ENCODE measurements at regions not wholly inside any gene's neighbourhood (a gene's known extent, or its start where the extent isn't known, plus 50 kb on each side); places are given as distances from the start of the nearest gene placed in this dataset.

- H3K4me1 ChIP-seq, result peaks cover 17% of the 10 kb centered on the region
- TF ChIP-seq CTCF (IDR thresholded peaks at IDR 0.05; ENCODE audit: low read depth, low read length), result no peak
Measured at GRCh38 chr1:198902655-198903054, 263.8 kb downstream of the PTPRC start.

GRCh38 chr1:198903203-198903602, 264.4 kb downstream of the PTPRC start:
- no peak for TF ChIP-seq CTCF (IDR thresholded peaks at IDR 0.05; ENCODE audit: low read depth, low read length)
- no peaks in the 10 kb centered on the region for H3K27me3 ChIP-seq
- DNase-seq, result peak; percentile 39
- no peaks in the 10 kb centered on the region for H3K9me3 ChIP-seq
- peaks cover 9% of the 10 kb centered on the region for H3K36me3 ChIP-seq
- H3K4me3 ChIP-seq (ENCODE audit: low read depth, low read length), result no peak overlapping the region; the same call in 1 of the 2 replicates
- peaks cover 17% of the 10 kb centered on the region for H3K4me1 ChIP-seq

More at GRCh38 chr1:198902655-198903054, 263.8 kb downstream of the PTPRC start:
- peak; percentile 26 for DNase-seq
- no peaks in the 10 kb centered on the region for H3K9me3 ChIP-seq
- H3K4me3 ChIP-seq (ENCODE audit: low read depth, low read length), result no peak overlapping the region
- H3K36me3 ChIP-seq, result peaks cover 9% of the 10 kb centered on the region
- no peaks in the 10 kb centered on the region for H3K27me3 ChIP-seq

GRCh38 chr1:198903621-198904020, 264.8 kb downstream of the PTPRC start:
- H3K4me3 ChIP-seq (ENCODE audit: low read depth, low read length), result peak overlapping the region; percentile 19
- peaks cover 17% of the 10 kb centered on the region for H3K4me1 ChIP-seq
- no peak for DNase-seq
- H3K27me3 ChIP-seq, result no peaks in the 10 kb centered on the region
- peaks cover 9% of the 10 kb centered on the region for H3K36me3 ChIP-seq
- H3K9me3 ChIP-seq, result no peaks in the 10 kb centered on the region
- TF ChIP-seq CTCF (IDR thresholded peaks at IDR 0.05; ENCODE audit: low read depth, low read length), result no peak

GRCh38 chr1:198904321-198904720, 265.5 kb downstream of the PTPRC start:
- H3K9me3 ChIP-seq, result no peaks in the 10 kb centered on the region
- no peaks in the 10 kb centered on the region for H3K27me3 ChIP-seq
- TF ChIP-seq CTCF (IDR thresholded peaks at IDR 0.05; ENCODE audit: low read depth, low read length), result no peak
- peaks cover 8% of the 10 kb centered on the region for H3K36me3 ChIP-seq
- H3K4me1 ChIP-seq, result peaks cover 17% of the 10 kb centered on the region
- no peak overlapping the region for H3K4me3 ChIP-seq (ENCODE audit: low read depth, low read length)
- DNase-seq, result no peak

GRCh38 chr1:198906739-198907422, 268.0 kb downstream of the PTPRC start:
- no peak overlapping the region for H3K4me3 ChIP-seq (ENCODE audit: low read depth, low read length)
- no peak for TF ChIP-seq CTCF (IDR thresholded peaks at IDR 0.05; ENCODE audit: low read depth, low read length)
- no peaks in the 10 kb centered on the region for H3K9me3 ChIP-seq
- peaks cover 24% of the 10 kb centered on the region for H3K4me1 ChIP-seq
- DNase-seq, result no peak
- H3K36me3 ChIP-seq, result no peaks in the 10 kb centered on the region
- H3K27me3 ChIP-seq, result no peaks in the 10 kb centered on the region

GRCh38 chr1:198907423-198907746, 268.5 kb downstream of the PTPRC start:
- peak; percentile 22; the same call in 1 of the 2 replicates for TF ChIP-seq CTCF (IDR thresholded peaks at IDR 0.05; ENCODE audit: low read depth, low read length)
- Histone ChIP-seq H3K27me3 (no peaks in the 10 kb centered on the region), H3K4me3 (ENCODE audit: low read depth, low read length) (no peak overlapping the region), H3K9me3 (no peaks in the 10 kb centered on the region), H3K36me3 (no peaks in the 10 kb centered on the region), H3K4me1 (peaks cover 25% of the 10 kb centered on the region)
- DNase-seq, result no peak

All from BE2C (cell line).